ENCODE measurements at regions not wholly inside any gene's neighbourhood (a gene's known extent, or its start where the extent isn't known, plus 50 kb on each side); places are given as distances from the start of the nearest gene placed in this dataset.

DNA sequence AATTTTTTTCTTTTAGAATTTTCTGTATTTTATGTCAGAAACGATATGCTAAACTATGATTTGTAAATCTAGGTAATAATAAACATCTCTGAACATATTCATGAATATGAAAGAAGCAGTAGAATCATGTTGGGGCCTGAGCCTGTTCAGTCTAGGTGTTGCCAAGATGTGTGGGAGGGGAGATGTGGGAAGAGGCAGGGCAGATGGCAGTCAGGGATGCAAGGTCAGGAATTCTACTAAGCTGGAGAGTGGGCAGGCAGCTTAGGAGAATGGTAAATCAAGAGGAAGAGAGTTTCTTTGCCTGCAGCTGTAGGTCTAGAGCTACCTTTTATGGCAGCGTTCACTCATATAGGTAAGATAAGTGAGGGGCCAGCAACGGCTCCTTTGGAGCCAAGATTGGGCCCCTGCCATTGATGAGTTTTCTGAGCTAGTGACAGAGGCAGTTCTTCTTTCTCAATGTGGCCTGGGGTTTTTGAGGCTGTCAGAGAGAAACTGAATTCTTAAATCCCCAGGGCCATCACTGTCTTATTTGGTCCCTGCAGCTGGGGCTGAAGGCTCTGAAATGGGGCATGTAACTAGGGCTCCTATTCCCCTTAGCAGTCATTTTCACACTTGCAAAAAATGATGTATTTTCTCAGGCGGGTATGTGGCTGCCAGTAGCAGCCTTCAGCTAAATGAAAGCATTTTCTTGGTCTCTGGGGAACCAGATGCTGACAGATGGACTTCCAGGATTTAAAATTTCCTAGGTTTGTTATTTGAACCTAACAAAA lies 232.8 kb downstream of the PIK3C3 start:
- no peak for DNase-seq

DNA sequence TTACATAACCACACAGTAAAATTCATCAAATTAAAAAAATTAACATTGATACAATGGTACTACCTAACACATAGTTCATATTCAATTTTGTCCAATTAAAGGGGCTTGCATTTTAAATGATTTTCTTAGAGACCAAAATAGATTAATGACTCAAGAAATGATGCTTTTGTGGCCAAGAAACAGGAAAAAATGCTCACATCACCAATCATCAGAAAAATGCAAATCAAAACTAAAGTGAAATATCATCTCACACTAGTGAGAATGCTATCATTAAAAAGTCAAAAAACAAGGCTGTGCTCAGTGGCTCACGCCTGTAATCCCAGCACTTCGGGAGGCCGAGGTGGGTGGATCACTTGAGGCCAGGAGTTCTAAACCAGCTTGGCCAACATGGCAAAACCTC lies 235.6 kb downstream of the PIK3C3 start:
- DNase-seq: no peak

DNA sequence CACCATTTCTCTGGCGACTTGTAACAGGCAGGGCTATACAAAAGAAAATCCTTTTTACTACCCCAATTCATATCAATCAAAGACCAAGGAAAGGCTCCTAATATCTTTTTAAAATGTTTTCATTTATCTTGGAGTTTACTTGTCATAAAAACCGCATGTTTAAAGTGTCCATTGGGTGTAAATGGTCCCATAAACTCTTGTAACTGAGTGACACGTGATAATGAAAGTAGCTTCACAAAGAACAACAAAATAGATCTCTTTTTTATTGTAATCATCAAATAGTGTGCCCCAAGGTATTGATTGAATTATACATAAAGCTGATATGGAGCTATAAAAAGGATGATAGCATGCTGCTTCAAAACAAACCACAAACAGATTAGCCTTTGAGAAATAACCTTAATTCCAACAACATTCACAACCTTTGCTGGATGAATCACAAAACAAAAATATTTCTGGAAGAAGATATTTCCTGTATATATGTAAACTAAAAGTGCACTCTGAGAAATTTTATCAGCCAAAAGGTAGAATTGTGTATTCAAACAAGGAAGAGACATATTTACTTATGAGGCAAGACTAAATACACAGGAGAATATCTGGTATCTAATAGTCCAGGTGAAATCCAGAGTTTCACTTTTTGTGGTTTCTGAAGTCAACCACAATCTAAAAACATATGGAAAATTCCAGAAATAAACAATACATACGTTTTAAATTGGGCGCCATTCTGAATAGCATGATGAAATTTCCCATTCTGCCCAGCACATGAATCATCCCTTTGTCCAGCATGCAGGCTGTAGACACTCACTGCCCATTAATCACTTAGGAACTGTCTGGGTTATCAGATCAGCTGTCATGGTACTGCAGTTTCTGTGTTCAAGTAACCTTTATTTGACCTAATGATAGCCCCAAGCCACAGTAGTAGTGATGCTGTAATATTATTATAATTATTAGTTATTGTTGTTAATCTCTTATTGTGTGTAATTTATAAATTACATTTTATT lies 237.5 kb downstream of the PIK3C3 start:
- DNase-seq: no peak

DNA sequence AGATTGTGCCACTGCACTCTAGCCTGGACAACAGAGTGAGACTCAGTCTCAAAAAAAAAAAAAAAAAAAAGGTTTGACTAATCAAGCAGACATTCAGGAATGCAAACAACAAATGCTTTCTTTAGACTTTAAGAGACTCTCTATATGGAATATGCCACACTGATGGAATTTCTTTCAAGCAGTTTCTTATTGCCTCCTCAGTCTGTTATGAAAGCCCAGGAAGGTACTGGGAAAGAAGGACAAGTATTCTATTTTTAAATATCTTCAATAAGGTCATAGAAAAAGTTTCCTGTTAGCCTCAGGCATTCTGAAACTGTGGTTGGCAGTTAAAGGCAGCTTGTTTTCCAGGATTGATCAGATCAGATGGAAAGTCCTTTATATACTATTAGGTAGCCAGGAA lies 241.6 kb downstream of the PIK3C3 start:
- no peak for DNase-seq

DNA sequence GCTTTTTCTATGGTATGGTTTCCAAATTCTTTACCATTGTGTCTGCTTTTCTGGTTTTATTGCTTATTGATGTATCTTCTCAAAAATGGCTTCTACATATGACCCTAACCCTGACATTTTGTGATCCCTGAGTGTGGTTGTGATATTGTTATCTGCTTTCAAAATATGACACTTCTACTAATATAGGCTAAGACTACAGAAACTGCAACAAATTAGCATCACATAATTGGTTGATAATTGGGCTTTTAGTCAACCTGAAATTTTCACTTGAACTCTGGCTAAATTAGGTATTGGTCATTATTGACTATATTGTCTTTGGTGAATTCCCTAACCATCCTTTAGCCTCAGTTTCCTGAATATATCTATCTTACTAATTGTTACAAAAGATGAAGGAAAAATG lies 246.1 kb downstream of the PIK3C3 start:
- DNase-seq: no peak

DNA sequence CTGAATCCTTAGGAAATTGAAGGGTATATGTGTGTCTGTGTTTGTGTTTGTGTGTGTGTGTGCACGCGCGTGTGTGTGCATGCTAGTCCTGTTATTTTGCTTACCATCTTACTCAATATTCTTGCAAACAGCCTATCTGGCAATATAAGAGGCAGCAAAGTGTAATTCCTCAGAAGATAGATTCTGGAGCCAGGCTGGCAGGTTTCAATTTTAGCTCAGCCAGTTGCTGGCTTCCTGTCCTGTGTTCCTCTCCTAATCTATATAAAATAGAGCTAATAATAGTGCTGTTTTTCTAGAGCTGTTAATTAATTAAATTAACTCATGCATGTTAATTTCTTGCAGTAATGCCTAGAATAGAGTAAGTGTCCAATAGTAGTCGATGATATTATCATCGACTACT lies 256.2 kb downstream of the PIK3C3 start:
- DNase-seq: no peak

DNA sequence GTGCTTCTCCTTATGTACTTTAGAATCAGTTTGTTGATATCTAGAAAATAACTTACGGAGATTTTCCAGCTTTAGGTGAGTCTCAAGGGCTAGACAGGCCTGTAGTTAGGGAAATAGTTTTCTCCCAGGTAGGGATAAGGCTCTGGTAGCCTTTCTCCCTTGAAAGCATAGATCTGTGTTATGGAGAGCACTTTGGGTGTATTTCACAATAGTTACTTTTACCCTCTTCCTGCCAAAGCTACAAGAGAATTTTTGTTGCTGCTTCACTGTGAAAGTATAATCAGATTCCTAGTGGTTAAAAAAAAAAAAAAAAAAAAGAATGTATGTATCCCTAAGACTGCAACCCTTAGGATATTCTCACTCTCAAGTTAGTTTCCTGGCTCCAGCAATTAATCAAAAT lies 267.5 kb downstream of the PIK3C3 start:
- DNase-seq: no peak

DNA sequence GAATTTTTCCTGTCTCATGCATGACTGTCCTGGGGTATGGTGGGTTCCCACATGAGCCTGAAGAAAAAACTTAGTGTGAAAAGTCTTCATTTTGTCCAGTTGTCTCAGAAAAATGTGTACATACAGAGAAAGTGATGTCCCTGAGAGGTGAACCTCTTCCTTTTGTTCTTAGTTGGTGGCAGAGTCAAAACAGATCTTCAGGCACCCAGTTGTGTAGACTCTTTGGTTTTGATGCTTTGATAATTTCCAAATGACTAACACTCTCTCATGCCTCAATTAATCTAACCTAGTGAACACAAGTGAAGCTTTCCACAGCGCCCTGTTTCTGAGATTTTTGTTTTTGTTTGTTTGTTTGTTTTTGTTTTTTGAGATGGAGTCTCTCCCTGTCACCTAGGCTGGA lies 273.5 kb downstream of the PIK3C3 start:
- no peak for DNase-seq

DNA sequence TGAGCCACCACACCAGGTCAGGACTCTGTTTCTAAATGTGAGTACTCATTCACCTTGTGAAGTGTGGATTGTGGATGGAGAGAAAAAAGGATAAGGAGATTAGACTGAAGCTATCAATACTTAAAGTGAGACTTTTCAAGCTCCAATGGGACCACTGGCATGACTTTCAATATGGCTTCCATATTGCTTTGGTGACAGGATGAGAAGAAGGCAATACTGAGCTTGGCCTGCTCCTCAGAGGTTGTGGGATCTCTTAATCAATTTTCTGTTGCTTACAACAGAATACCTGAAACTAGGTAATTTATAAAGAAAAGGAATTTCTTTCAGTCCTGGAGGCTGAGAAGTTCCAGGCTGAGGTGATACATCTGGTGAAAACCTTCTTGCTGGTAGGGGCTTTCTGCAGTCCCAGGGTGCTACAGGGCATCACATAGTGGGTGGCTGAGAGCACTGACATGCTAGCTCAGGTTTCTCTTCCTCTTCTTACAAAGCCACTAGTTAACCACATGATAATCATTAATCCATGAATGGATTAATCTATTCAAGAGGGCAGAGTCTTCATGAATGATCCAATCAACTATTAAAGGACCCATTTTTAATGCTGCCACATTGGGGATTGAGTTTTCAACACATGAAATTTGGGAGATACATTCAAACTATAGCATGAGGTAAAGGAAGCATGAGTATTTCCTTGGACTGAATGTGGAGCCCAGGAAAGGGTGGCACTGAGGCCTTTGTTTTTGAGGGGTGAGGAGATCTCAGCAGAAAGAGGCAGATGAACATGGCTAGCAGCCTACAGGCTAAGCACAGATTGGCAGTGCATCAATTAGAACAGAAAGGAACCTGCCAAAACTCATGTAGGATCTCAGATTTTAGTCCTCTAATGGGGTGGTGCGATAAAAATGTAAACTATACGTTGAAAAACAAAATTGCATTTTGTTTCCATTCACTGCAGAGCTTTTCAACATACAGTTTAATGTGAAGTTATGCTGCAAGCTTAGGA lies 274.5 kb downstream of the PIK3C3 start:
- DNase-seq: no peak

DNA sequence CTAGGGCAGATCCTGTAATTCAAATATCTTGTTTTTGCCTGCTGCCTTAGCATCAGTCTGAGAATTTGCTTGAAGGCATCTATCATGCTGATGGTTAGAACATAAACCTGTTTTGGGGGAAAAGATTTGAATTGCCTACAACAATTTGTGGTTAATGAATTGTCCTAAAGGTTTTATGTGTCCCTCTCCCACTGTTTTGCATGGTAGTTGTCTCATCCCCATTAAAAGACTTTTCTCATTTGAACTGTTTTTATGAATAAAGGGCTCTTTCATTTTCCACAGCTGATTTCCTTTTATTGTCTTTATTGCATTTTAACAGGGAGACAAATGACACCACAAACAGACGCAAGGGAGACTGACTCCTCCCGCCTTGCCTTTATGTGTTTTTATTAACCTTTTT lies 275.6 kb downstream of the PIK3C3 start:
- no peak for DNase-seq

DNA sequence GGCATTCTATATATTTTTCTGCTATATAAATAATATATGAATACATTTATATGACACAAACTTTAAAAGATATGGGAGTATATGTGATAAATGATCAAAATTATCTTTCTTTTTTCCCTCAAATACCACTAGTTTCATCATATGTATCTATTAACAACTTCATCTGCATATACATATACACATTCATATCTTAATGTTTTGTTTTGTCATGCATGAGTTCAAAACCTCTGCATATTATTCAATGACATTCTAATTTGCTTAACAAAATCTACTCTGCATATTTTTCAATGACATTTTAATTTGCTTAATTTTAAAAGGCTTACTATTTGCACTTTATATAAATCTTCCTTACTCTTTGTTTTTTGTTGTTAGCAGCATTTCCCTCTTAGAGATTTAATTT lies 276.2 kb downstream of the PIK3C3 start:
- no peak for DNase-seq

DNA sequence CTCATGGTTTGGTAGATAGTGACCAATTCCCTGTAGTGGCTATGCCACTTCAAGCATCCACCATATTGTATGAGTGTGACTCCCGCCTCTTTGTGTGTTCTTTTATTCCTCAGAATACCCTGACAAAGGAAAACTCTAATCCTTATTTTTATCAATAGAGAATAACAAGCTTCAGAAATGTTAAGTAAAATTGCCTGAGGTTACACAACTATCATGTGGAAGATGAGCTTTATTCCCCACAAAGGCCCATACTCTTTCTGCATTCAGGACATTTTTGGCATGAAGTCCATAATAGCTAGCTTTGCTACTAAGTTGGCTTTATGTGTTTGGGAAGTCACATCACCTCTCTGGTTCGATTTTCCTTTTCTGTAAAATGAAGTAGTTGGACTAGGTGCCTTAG lies 276.8 kb downstream of the PIK3C3 start:
- no peak for DNase-seq

DNA sequence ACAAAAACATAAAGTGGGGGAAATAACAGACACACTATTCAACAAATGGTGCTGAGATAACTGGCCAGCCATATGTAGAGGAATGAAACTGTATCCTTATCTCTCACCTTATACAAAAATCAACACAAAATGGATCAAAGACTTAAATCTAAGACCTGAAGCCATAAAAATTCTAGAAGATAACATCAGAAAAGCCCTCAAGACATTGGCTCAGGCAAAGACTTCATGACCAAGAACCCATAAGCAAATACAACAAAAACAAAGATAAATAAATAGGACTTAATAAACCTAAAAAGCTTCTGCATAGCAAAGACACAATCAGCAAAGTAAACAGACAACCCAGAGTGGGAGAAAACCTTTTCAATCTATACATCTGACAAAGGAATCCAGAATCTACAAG lies 278.9 kb downstream of the PIK3C3 start:
- DNase-seq: no peak

DNA sequence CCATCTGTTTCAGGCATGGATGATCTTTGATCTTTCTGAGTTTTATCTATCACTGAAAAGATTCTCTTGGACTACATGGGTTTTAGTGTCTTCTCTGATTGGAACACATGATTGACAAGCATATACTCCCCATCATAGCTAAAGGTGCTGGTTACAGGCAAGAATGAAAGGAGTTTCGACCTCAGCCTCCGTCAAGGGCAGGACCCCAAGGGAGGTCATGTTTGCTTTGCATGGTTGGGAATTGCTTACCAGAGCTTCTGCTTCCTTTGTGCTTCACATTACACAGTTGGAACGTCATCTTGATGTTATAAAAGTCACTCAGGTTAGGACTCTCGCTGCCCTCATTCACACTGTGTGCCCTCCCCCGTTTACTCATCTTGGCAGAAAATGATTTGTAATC lies 287.7 kb downstream of the PIK3C3 start:
- no peak for DNase-seq

DNA sequence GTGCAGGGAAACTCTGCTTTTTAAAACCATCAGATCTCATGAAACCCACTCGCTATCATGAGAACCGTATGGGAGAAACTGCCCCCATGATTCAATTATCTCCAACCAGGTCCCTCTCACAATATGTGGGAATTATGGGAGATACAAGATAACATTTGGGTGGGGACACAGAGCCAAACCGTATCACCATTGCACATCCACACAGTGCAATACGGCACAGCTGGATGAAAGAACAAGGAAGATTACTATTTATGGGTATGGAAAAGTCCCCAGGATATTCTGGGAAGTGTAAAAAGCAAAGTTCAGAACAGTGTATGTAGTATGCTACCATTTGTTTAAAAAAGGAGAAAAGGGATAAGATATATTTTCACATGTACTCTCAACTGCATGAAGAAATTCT lies 290.1 kb downstream of the PIK3C3 start:
- DNase-seq: no peak

DNA sequence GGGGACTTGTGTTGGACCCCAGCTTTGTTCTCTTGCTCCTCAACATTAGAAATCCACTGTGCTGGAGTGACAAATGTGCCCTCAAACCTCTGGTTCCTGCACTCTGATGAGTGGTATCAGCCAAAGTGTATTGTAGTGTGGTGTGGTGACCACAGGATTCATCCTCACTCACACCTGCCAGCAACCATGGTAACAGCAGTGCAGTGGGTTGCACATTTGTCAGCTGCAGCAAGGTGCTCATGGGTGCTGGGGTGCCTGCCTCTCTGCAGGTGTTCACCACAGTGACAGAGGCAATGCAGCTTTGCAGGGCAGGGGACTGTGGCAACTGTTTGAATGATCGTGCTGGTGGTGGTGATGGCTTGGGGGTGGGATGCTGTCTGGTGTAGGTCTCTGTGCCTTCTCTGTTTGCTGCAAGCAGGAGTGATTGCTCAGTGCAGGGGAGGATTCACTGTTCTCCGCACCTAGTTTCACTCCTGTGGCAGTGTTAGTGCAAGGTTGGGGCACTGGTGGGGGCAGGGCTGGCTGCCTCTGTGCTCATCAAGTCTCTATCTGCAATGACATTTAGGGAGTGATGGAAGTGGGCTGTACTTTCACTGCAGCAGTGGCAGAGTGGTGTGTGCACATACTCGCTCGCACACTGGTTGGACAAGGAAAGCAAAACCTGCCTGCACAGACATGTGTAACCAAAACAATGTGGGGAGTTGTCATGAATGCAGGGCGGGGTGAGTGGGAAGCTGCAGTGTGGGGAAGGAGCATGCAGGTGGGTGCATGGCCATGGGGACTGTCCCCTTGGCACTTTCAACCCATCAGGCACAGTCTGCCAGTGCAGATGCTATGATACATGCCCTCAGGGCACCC lies 301.1 kb downstream of the PIK3C3 start:
- DNase-seq: no peak

DNA sequence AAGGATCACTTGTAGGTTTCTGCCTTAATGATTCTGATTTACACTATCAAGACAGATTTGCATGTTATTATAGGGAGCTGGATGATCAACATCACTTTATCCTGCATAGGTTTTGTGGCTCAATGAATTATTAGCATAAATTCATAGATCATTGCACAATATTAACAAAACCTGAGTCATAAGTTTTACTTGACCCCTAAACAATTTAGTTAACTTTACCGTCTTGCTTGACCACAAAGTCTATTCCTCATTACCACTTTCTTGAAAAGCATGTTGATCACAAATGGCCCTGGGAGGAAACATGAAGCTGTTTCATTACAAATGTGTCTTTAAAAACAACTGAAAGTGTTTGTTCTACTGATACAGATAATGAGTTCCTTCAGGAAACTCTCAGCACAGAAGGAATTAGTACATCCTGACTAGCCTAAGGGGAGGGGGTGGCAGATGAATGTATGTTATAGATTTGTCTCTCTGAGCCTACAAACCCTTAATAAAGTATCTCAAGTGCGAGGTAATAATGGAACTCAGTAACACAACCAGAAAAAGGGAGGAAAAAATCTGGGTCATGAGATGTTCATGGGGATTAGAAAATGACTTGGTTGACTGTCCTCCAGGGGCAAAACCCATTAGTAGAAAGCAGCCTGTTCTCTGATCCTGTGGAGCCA lies 303.4 kb downstream of the PIK3C3 start:
- no peak for DNase-seq

DNA sequence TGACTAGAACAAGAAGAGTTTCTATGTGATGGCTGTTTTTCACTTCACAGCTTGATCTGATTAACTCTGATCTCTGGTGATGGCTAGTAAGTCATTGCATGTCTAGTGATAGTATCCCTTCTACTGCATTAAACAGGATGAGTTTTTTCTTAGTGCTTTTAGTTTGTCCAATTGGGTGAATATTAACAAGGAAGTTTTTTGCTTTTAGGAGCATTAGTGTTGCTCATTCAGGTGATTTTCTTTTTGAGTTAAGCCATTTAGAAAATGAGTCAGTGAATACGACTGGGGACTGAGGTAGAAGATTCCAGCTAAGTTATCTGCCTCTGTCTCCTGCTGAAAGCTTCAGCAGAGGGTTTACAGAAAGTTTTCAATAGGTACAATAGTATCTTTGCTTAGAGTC lies 306.7 kb downstream of the PIK3C3 start:
- no peak for DNase-seq

DNA sequence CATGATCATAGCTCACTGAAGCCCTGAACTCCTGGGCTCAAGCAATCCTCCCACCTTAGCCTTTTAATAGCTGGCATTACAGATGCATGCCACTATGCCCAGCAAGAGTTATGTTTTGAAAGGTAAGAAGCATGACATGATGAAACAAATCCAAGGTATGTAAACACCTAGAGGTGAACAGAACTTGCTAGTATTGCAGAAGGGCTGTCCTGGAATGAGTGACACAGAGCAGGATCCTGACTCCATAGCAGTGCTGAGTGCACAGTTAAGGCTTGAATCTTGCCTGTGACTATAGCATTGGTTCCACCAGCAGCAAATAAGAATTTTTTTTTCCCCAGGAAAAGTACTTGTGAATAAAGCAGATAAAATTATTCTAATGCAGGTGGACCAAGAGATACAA lies 309.5 kb downstream of the PIK3C3 start:
- DNase-seq: no peak

DNA sequence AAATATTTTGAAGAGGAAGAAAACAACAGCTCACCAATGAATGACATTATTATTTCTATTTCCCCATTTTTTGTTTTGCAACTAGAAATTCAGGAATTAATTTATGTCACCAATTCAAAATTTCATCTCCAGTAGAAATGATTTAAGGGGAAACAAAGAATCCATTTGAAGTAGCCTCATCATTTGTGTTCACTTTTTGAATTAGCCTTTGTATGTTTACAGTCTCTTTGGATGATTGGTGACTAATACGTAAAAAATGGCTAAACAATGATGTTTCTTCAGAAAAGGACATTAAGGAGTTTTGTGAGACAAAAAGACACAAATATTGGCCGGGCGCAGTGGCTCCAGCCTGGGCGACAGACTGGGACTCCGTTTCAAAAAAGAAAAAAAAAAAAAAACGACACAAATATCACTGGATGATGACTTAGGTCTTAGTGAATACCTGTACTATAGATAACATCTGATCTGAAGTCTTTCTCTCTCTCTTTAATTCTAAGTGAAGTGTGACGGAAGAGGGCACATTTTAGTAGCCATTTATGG lies 313.2 kb downstream of the PIK3C3 start:
- DNase-seq: no peak

DNA sequence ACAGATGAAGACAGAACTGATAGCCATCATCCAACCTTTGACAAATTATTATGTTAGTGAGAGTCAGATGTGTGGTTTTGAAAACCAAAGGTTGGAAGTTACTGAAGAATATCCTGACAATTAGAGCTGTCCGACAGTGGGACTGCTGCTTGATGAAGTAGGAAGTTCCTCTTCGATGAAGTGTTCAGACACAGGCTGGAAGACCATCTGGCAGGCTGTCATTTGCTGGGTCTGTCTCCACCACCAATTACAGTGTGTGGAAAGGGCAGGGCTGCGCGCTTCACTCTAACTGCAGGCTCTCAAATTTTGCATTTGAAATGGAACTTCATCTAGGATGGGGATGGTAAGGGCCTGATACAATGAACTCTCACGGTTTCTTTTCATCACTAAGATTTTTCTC lies 313.8 kb downstream of the PIK3C3 start:
- DNase-seq: no peak
